ENCODE measurements at regions not wholly inside any gene's neighbourhood (a gene's known extent, or its start where the extent isn't known, plus 50 kb on each side); places are given as distances from the start of the nearest gene placed in this dataset.

- TF ChIP-seq ZSCAN30 (CRISPR knock-in tag; IDR thresholded peaks at IDR 0.05) (no peak), HNRNPH1 (optimal IDR thresholded peaks at IDR 0.05; ENCODE audit: low read depth, low read length) (no peak)
Measured at GRCh38 chr17:77719806-77720205, 238.7 kb upstream of the TNRC6C start.

Measured in HepG2 (cell line).